Osteocyte (in vitro differentiated cells): ENCODE measurements at regions not wholly inside any gene's neighbourhood (a gene's known extent, or its start where the extent isn't known, plus 50 kb on each side); places are given as distances from the start of the nearest gene placed in this dataset.

ENCODE experiments used
- DNase-seq: peaks from one replicate; pipeline ENCODE4 v3.0.0; 2021; ENCODE audit warnings: mixed read lengths; ENCODE audit not compliant: unreplicated experiment; ENCODE audit errors: extremely low spot score
- H3K27ac Mint-ChIP-seq: one replicate; pipeline ENCODE4 v1.8.0; 2021; ENCODE audit warnings: mild to moderate bottlenecking, mixed read lengths; ENCODE audit not compliant: unreplicated experiment
- H3K27me3 Mint-ChIP-seq: one replicate; pipeline ENCODE4 v1.8.0; 2021; ENCODE audit warnings: mixed read lengths; ENCODE audit not compliant: unreplicated experiment
- H3K36me3 Mint-ChIP-seq: one replicate; pipeline ENCODE4 v1.8.0; 2021; ENCODE audit warnings: mixed read lengths; ENCODE audit not compliant: unreplicated experiment
- H3K4me1 Mint-ChIP-seq: one replicate; pipeline ENCODE4 v1.8.0; 2021; ENCODE audit warnings: mixed read lengths; ENCODE audit not compliant: unreplicated experiment
- H3K4me3 Mint-ChIP-seq: one replicate; pipeline ENCODE4 v1.8.0; 2021; ENCODE audit warnings: mild to moderate bottlenecking, moderate library complexity, mixed read lengths; ENCODE audit not compliant: unreplicated experiment
- H3K9me3 Mint-ChIP-seq: one replicate; pipeline ENCODE4 v1.8.0; 2021; ENCODE audit warnings: mixed read lengths; ENCODE audit not compliant: unreplicated experiment
- TF ChIP-seq, protein P1 (sequence below): fragments of 200-600 bp; sonication (generic); IDR thresholded peaks from 2 replicates; pipeline ENCODE4 v1.5.0; 2021; ENCODE audit warnings: antibody characterized with exemption, mild to moderate bottlenecking, moderate library complexity

- Mint-ChIP-seq H3K4me1 (no peaks in the 10 kb centered on the region), H3K27ac (no peak overlapping the region), H3K4me3 (no peak overlapping the region), H3K27me3 (peaks cover 2% of the 10 kb centered on the region), H3K36me3 (no peaks in the 10 kb centered on the region), H3K9me3 (no peaks in the 10 kb centered on the region)
- no peak for DNase-seq
- TF ChIP-seq, protein P1, sequence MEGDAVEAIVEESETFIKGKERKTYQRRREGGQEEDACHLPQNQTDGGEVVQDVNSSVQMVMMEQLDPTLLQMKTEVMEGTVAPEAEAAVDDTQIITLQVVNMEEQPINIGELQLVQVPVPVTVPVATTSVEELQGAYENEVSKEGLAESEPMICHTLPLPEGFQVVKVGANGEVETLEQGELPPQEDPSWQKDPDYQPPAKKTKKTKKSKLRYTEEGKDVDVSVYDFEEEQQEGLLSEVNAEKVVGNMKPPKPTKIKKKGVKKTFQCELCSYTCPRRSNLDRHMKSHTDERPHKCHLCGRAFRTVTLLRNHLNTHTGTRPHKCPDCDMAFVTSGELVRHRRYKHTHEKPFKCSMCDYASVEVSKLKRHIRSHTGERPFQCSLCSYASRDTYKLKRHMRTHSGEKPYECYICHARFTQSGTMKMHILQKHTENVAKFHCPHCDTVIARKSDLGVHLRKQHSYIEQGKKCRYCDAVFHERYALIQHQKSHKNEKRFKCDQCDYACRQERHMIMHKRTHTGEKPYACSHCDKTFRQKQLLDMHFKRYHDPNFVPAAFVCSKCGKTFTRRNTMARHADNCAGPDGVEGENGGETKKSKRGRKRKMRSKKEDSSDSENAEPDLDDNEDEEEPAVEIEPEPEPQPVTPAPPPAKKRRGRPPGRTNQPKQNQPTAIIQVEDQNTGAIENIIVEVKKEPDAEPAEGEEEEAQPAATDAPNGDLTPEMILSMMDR = no peak
Measured at GRCh38 chr17:70366386-70366785, 197.1 kb downstream of the KCNJ2 start.

DNA sequence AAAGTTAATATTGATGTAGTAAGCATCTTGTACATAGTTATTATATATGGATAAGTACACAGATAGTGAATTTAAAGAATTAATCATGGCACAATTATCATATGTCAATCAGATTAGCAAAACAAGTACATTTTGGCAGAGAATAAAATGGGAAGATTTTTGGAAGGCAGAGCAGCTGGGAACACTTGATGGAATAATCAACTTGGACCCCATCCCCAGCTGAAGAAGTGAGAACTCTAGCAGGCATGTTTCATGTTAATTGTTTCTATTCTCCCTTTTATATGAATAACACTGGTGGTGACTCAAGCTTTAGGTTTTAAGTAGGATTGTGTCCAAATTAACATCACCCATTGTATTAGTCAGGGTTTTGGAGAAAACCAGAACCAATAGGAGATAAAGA is 198.7 kb downstream of the KCNJ2 start:
- H3K36me3 Mint-ChIP-seq = no peaks in the 10 kb centered on the region
- no peak for DNase-seq
- H3K4me3 Mint-ChIP-seq = no peak overlapping the region
- no peak overlapping the region for H3K27ac Mint-ChIP-seq
- TF ChIP-seq, protein P1 = no peak
- H3K9me3 Mint-ChIP-seq = no peaks in the 10 kb centered on the region
- H3K27me3 Mint-ChIP-seq = peaks cover 3% of the 10 kb centered on the region
- H3K4me1 Mint-ChIP-seq = no peaks in the 10 kb centered on the region

DNA sequence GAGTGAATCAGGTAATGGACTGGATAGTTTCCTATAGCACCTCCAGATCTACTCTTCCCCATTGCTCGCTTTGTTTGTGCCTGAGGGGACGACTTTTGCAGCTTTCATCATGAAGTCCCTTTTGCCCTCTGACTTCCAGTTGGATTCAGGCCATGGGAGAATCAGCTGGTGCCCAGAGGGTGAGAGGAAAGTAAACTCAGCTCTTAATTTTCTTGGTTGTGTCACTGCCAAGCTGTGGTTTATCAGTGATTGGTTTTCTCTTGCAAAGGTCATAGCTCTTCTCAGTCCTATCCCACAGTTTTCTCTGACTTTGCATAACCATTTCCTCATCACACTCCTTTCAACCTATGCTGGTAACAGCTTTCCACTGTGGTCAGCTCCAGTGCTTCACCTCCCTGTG is 200.1 kb downstream of the KCNJ2 start:
- H3K4me1 Mint-ChIP-seq = no peaks in the 10 kb centered on the region
- H3K4me3 Mint-ChIP-seq = no peak overlapping the region
- TF ChIP-seq, protein P1 = no peak
- H3K9me3 Mint-ChIP-seq = no peaks in the 10 kb centered on the region
- H3K27ac Mint-ChIP-seq = no peak overlapping the region
- no peak for DNase-seq
- peaks cover 3% of the 10 kb centered on the region for H3K27me3 Mint-ChIP-seq
- no peaks in the 10 kb centered on the region for H3K36me3 Mint-ChIP-seq

GRCh38 chr17:70370816-70371215 is 201.5 kb downstream of the KCNJ2 start:
- Mint-ChIP-seq H3K4me3 (no peak overlapping the region), H3K9me3 (no peaks in the 10 kb centered on the region), H3K27ac (no peak overlapping the region), H3K4me1 (no peaks in the 10 kb centered on the region), H3K36me3 (no peaks in the 10 kb centered on the region), H3K27me3 (peaks cover 8% of the 10 kb centered on the region)
- DNase-seq = no peak
- TF ChIP-seq, protein P1 = no peak

DNA sequence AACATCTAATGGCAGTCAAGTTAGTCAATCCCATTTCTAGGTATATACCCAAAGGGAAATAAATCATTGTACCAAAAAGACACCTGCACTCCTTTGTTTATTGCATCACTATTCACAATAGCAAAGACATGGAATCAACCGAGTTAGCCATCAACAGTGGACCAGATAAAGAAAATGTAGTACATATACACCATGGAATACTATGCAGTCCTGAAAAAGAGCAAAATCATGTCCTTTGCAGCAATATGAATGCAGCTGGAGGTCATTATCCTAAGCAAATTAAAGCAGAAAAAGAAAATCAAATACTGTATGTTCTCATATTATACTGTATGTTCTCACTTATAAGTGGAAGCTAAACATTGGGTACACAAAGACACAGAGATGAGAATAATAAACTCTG is 204.0 kb downstream of the KCNJ2 start:
- Mint-ChIP-seq H3K27me3 (peaks cover 12% of the 10 kb centered on the region), H3K4me3 (no peak overlapping the region), H3K4me1 (no peaks in the 10 kb centered on the region), H3K27ac (no peak overlapping the region), H3K9me3 (no peaks in the 10 kb centered on the region), H3K36me3 (no peaks in the 10 kb centered on the region)
- no peak for DNase-seq
- TF ChIP-seq, protein P1 = no peak
